Hematopoietic multipotent progenitor cell (in vitro differentiated cells): ENCODE measurements at regions not wholly inside any gene's neighbourhood (a gene's known extent, or its start where the extent isn't known, plus 50 kb on each side); places are given as distances from the start of the nearest gene placed in this dataset.
"Not testable (repeated sequence)": the region's sequence is repeated elsewhere in the genome, so short reads cannot be mapped to it uniquely, and the experiment has no call there.

Experiments used
- DNase-seq, 3 donors: peaks; one replicate each; pipeline ENCODE4 v3.0.0-alpha.2; 2011 to 2015; ENCODE audit warnings: low read depth in 2 of 3, low spot score in 2 of 3

DNA sequence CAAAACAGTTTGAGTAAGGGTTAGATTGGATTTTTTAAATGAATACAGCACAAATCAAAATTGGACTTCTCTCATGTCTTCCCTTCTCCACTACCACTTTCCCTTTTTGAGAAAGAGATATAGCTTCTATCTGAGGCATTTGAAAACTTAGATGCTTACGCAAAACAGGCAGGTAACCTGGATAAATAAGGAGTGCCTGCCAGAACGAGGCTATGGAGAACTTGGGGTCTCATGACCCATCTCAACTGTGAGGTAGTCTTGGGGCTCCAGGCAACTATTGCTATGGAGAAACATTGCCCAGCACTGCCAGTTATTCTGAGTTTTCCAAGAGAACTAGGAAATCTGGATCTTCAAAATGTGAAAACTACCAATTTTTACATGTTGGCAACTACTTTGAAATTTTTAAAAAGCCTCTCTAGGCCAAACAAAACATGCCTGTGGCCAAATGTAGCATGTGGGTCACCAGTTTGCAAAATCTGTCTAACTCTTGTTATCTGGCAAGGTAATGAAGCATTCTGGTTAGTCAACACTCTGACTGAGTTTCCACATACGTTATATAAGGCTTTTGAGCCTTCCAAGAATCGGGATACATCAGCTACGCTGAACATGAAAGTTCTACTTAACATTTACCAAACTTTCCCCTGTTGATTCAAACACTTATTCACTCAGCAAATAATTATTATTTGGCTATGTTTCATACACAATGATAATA, 752.7 kb downstream of the KCNA4 start:
- no peak for DNase-seq

DNA sequence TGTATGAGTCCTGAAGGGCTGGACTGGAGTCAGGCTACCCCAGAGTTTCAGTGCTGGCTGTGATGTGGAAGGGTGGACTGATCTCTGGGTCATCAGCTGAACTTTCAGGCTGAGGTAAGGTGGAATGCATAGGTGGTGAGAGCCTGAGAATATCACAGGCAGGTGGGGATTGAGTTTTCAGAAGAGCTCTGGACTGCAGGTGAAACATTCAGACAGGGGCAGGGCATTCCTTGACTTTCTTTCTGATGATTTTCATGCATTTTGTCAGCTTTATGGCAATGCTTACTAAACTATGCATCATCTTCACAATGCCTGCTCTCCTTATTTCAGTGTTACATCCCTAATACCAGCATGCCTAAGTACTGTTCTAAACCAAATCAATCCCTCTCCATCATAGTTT, 755.0 kb downstream of the KCNA4 start:
- no peak for DNase-seq

DNA sequence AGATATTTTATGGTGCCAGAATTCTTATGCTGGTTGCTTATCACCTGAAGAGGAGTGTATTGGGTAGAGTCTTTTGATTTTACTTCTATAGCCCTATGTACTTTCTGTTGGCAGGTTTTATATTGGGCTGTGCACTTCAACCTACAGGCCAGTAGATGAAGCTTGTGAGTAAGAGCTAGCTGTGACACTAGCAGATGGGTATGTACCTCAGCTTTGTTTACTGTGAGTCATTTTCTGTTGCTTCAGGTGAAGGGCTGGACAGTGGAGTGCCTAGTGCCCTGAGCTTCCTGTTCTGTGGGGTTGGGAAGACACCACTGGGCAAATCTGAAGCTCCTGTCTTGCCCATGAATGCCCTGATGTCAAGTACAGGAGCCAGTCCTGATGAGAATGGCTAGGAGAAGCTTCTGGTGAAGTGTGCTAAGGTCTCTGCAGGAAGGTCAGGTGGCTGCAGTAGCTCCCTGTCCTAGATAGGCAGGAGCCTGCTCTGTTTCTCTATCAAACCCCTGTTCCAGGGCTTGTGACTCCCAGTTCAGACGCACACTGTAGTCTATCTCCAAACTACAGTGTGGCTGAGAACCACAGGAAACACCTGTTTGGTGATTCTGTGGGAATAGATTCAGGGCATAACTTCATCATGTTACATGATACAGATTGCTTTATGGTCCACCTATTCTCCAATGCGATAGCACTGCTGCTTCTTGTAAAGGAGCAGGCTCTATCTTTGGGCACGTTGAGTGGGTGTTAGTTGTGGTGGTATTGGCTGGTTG, 755.7 kb downstream of the KCNA4 start:
- DNase-seq, result no peak

DNA sequence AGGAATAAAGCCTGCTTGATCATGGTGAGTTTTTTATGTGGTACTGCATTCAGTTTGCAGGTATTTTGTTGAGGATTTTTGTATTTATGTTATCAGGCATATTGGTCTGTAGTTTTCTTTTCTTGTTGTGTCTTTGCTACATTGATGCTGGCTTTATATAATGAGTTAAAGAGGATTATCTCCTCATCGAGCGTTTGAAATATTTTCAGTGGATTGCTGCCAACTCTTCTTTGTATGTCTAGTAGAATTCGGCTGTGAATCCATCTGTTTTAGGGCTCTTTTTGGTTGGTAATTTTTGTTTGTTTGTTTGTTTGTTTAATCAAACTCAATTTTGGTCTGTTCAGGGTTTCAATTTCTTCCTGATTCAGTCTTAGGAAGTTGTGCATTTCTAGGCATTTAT, 758.4 kb downstream of the KCNA4 start:
- DNase-seq, result no peak

DNA sequence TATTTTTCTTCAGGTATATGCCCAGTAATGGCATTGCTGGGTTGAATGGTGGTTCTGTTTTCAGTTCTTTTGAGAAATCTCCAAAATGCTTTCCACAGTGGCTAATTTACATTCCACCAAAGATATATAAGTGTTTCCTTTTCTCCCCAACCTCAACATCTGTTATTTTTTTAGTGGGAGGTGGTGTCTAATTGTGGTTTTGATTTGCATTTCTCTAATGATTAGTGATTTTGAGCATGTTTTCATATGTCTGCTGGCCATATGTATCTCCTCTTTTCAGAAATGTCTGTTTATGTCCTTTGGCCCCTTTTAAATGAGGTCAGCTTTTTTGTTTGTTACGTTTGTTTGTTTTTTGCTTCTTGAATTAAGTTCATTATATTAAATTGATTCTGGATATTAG, 760.2 kb downstream of the KCNA4 start:
- no peak for DNase-seq

DNA sequence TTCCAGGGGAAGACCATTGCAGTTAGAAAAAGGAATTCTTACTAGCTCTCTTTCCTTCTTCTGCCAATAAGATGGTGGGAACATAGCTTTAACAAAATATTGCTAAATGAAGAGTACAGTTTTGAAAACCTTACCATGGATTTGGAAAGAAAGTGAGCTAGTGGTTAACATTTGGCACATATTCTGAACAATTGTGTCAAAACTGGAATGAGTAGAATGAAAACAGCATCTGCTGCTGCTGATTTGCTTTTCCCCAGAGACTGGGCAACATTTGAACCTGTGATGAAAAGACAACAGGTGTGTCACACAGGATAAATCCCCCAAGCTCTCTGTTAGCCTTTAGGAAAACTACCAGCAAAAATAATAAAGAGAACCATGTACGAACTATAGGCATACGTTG, 761.4 kb downstream of the KCNA4 start:
- DNase-seq, result no peak

DNA sequence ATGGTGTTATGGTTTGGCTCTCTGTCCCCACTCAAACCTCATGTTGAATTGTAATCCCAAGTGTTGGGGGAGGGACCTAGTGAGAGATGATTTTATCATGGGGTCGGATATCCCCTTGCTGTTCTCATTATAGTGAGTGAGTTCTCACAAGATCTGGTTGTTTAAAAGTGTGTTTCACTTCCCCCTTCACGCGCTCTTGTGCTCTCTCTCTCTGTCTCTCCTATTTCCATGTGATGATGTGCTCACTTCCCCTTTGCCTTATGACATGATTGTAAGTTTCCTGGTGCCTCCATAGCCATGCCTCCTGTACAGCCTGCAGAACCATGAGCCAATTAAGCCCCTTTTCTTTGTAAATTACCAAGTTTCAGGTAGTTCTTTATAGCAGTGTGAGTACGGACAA, 765.1 kb downstream of the KCNA4 start:
- no peak for DNase-seq

DNA sequence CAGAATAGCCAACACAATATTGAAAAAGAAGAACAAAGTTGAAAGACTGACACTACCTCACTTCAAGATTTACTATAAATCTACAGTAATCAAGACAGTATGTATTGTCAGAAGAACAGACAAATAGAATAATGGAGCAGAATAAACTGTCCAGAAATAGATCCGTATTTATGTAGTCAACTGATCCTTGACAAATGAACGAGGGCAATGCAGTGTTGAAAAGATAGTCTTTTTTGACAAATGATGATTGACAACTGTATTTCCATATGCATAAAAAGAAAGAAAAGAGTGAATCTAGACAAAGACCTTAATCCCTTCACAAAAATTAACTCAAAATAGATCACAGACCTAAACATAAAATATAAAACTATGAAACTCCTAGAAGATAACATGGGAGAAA, 767.1 kb downstream of the KCNA4 start:
- no peak for DNase-seq

DNA sequence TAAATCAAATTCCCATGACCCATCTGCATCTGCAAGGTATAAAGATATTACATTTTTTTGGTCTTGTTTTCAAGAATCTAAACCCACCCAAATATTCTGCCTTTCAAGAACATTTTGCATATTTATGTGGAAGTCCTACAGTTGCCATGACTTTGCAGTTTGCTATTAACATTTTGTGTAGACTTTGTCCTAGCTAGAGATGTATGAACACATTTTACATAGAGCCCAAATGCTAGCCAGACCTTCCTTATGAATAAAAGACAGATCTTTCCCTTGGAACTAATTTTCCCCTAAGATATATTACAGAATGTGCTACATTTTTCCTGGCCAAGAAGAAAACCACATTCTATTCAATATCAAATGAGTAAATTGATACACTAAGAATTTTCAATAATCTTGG, 772.5 kb downstream of the KCNA4 start:
- DNase-seq, result no peak

DNA sequence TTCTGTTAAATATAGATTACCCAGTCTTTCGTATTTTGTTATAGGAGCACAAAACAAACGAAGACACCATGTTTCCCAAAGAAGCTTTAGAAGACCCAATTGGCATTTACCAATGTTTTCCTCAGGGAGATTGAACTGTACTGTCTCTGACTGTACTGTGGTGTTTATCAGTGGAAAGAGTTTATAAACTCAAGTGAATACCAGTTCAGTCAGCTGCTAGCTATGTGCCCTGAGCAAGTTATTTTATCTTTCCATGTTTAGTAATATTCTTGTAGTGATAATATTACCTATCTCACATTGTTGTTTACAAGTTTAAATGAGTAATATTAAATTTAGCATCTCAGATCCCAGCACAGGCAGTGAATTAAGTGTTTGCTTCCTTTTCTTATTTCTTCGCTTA, 773.2 kb downstream of the KCNA4 start:
- no peak for DNase-seq

DNA sequence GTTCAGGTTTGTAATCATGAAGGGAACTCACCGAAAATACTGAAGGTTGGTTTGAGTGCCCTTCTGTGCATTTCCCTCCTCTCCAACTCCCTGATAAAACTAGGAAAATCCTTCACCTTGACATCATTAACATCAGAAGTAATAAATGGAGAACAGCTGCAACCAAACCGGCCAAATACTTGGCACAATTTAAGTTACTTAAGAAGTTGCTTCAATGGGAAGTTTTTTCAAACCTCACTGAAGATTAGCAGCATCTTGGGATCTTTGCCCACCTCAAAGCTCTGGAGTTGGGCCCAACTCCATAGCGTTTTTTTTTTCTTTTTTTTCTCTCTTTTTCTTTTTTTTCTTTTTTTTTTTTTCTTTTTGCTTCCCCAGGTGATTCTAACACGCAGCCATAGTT, 784.8 kb downstream of the KCNA4 start:
- no peak for DNase-seq

DNA sequence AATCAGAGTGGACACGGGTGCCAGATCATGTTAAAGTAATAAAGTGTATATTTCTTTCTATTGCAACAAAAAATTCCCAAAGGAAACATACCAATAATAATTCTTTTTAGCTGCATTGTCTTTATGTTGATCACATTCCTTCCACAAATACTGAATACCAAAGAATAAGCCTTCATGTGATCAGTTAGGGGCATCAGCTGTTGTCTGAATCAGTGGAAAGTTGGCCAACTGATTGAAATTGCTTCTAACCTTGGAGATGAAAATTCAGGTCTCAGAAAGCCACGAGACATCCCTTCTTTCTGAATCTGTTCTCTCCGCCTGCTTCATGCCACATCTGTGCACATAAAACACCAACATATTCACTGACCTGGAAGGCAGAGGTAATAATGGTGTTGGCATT, 785.2 kb downstream of the KCNA4 start:
- no peak for DNase-seq

DNA sequence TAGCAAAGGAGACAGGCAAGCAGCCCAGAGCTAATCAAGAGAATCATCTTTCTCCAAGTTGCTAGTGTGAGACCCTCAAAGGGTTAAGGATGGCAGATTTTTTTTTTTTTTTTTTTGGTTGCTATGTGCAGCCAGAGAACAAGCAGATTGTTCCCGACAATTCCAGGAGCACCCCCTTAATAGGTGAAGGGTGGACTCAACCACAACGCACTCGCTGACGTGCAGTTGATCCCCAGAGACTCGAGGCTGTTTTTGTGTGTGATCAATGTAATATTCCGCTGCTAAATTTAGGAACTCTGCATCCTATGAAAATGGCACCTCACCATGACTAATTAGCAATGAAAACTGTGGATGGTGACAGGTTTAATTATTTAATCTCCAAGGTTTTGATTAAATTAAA, 789.0 kb downstream of the KCNA4 start:
- no peak for DNase-seq

DNA sequence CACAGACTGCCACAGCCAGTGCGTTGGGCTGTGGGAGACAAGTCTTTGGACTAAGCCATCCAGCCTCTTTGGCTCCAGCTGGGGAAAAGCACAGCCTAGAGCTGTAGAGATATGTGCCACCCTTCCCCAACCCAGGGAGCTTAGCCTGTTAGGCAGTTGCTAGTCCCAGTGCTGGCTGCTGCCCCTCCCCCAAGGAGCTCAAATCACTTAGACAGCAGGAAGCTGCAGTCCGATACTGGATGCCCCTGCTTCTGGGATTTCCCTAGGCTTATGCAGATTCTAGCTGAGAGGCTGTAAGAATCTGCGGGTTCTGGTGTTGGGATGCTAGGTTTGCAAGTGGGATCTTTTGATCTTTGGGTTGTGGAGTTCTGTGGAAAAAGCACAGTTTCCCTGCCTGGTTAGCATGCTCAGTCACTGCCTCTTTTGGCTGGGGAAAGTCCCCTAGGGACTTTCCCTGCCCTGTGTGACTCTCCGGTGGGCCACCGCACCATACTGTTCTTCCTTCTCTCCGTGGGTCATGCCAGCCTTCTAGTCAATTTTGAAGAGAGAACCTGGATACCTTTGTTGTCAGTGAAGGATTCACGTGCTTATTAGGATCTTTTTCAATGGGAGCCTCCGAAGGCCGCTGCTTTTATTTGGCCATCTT, 792.0 kb downstream of the KCNA4 start:
- no peak for DNase-seq

DNA sequence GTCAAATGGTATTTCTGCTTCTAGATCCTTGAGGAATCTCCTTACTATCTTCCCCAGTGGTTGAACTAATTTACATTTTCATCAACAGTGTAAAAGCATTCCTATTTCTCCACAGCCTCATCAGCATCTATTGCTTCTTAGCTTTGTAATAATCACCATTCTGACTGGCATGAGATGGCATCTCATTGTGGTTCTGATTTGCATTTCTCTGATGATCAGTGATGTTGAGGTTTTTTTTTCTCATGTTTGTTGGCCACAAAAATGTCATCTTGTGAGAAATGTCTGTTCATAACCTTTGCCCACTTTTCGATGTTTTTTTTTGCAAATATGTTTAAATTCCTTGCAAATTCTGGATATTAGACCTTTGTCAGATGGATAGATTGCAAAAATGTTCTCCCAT, 797.3 kb downstream of the KCNA4 start:
- not testable (repeated sequence) for DNase-seq

DNA sequence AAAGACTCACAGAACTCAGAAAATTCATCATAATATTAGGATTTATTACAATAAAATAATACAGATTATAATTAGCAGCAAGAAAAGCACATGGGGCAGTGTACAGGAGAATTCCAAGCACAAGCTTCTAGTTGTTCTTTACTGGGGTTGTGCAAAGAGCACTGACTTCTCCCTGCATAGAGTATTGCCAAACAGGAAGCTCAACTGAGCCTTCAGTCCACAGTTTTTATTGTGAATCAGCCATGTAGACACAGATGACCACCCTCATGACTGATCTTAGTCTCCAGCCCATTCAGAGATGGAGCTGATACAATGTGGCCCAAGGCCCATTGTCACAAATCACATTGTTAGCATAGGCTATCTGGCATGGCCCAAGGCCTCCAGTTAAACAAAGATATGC, 798.9 kb downstream of the KCNA4 start:
- no peak for DNase-seq

DNA sequence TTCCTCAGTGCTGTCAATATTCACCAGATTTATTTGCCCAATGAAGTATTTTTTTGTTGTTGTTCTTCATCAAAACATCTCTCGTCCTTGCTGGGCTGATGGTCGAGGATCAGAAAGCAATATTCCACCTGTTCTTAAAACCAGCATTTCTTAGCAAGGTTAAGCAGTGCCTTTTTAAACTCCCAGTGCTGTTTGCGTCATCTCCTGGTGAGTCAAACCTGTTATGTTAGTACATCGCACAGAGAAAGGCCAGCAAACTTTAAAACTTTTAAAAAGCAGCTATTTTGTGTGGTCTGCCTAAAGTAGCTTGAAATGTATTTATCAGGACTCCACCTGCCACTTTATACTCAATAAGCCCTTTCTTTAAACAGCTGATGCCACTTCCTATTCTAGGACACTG, 802.0 kb downstream of the KCNA4 start:
- no peak for DNase-seq

DNA sequence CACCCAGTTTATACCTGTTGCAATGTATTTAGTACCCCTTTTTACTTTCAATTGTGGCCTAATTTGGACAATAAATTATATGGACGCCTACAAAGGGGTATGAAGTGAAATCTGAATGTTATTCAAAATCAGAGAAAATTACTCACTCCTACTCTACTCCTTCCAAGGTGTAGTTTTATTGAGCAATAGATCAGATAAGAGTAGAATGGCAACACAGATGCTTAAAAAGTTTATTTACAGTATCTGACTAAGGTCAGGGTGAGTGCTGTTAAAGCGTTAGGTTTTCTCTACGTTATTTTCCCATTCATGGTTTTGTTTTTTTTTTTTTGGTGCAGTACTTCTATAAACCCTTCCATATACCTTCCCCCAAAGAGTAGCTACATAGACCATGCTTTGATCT, 805.6 kb downstream of the KCNA4 start:
- DNase-seq, result no peak

DNA sequence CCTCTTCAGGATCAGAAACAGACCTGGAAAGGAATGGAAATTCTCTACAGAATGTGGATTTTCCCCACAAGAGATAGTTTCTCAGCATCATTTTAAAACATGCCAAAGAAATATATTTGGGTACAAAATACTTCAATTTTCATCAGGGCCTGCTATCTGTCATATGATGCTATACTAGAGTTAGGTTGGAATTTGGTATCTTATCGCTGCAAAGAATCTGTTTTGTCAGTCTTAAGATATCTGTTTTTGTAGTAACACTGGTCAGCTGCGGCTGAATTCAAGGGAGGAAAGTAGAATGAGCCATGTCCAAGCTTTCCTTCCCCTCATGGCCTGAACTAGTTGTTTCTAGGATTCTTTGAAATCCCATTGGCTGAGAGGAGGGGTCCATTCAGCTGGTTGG, 806.4 kb downstream of the KCNA4 start:
- no peak for DNase-seq

DNA sequence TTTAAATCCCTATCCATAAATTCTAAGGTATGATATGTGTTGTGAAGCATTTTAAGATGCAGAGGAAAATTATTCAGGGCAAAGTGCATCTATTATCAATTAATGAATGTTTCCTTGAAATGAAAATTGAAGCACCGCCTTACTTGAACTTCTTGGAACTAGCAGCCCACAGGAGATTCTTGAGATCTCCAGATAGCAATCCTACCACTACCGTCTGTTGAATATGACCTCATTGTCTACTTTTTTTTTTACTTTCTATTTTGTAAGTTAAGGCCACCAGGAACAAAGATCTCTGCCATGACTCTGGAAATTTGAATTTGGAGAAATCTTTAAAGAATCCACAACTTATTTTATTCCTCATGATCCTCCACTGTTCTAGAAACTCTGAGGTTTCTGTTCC, 808.7 kb downstream of the KCNA4 start:
- no peak for DNase-seq

DNA sequence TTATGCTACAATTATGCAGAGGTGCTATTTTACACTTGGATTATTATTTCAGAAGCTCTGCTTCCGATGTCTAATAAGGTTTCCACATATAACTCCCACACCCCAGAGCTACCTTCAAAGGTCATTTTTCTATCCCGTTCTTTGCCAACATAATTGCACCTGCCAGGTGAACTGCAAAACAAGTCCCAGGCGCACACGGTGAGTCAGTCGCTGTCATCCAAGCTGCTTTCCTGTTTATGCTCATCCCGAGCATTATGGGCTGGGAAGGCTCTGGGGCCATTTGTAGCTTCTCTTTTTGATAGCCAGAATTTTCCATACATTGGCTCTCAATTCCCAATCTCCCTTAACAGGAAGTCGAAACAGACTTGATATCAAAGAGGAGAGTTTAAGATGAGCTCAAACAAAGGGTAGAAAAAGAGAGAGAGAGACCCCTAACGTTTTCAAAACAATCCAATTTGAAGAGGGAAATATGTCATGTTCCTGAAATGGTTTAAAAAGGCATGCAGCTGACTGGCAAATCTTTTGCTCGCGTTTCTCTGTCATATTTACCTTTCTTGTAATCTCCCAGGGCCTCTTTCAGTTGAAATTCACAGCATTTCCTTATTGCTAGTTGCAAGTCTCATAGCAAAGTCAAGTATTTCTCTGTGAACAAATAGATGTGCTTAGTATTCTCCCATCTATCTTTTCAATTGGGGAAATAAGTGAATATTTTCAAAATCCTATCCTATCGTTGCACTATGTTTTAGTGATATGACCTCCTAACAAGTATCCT, 815.9 kb downstream of the KCNA4 start:
- DNase-seq, result no peak
